HEK293 (cell line): ENCODE measurements at regions not wholly inside any gene's neighbourhood (a gene's known extent, or its start where the extent isn't known, plus 50 kb on each side); places are given as distances from the start of the nearest gene placed in this dataset.

ENCODE experiments used
- CTCF ChIA-PET: fragments of 350-600 bp; formaldehyde crosslinking; extraction: SDS; loops from one replicate; lab custom pipeline; 2021; ENCODE audit warnings: antibody characterized with exemption; lab: Yijun Ruan, JAX
- POLR2A ChIA-PET: fragments of 300-600 bp; formaldehyde crosslinking; extraction: SDS; loops from one replicate; lab custom pipeline; 2020; ENCODE audit warnings: antibody characterized with exemption, inconsistent platforms; lab: Yijun Ruan, JAX
- H3K27ac ChIP-seq: fragments of 200-500 bp; sonication (Bioruptor generic); 2 replicates; pipeline ENCODE4 v1.5.1; 2014; ENCODE audit warnings: low read depth, low read length, control low read depth, inconsistent platforms; ENCODE audit errors: extremely low read depth
- H3K36me3 ChIP-seq, 2 experiments: fragments of 200-500 bp in 1 of 2; sonication (Bioruptor generic) in 1 of 2; 1 replicate in 1 of 2; 2 replicates in 1 of 2; pipeline ENCODE4 v1.5.1; 2014 to 2017; ENCODE audit warnings: inconsistent platforms in 2 of 2, low read length in 2 of 2; ENCODE audit not compliant: control insufficient read depth in 2 of 2, insufficient read depth in 1 of 2
- H3K4me1 ChIP-seq: fragments of 200-500 bp; sonication (Bioruptor generic); 2 replicates; pipeline ENCODE4 v1.5.1; 2014; ENCODE audit warnings: mild to moderate bottlenecking, low read length, inconsistent platforms; ENCODE audit not compliant: control insufficient read depth, insufficient read depth
- H3K4me3 ChIP-seq: 2 replicates; pipeline ENCODE4 v1.5.1; 2011; ENCODE audit warnings: low read depth, mild to moderate bottlenecking, control low read depth, low read length, moderate library complexity
- H3K9me3 ChIP-seq: fragments of 200-500 bp; sonication (Bioruptor generic); 2 replicates; pipeline ENCODE4 v1.5.1; 2014; ENCODE audit warnings: low read depth, low read length, inconsistent platforms; ENCODE audit not compliant: control insufficient read depth, insufficient read depth
- GLI2 ChIP-seq: fragments of 450-650 bp; formaldehyde crosslinking; IDR thresholded peaks from 2 replicates; pipeline ENCODE4; 2017; ENCODE audit warnings: missing biosample characterization, missing genetic modification characterization, low read depth, borderline replicate concordance
- HOXC10 ChIP-seq: sonication (generic); formaldehyde crosslinking; IDR thresholded peaks from 2 replicates; pipeline ENCODE4 v1.8.1; 2023; ENCODE audit warnings: mild to moderate bottlenecking, missing genetic modification reagents
- INSM2 ChIP-seq: fragments of 450-650 bp; formaldehyde crosslinking; IDR thresholded peaks from 2 replicates; pipeline ENCODE4 v1.5.1; 2016; ENCODE audit warnings: missing biosample characterization, missing genetic modification characterization
- ZIC2 ChIP-seq: fragments of 450-650 bp; formaldehyde crosslinking; IDR thresholded peaks from 2 replicates; pipeline ENCODE4 v1.5.1; 2016; ENCODE audit warnings: missing biosample characterization, missing genetic modification characterization
- ZNF114 ChIP-seq: fragments of 450-650 bp; formaldehyde crosslinking; IDR thresholded peaks from 2 replicates; pipeline ENCODE4 v1.5.0; 2017; ENCODE audit warnings: missing biosample characterization, missing genetic modification characterization
- ZNF19 ChIP-seq: fragments of 450-650 bp; formaldehyde crosslinking; IDR thresholded peaks from 2 replicates; pipeline ENCODE4; 2016; ENCODE audit warnings: missing biosample characterization, missing genetic modification characterization, low read depth
- ZNF202 ChIP-seq: fragments of 450-650 bp; formaldehyde crosslinking; IDR thresholded peaks from 2 replicates; pipeline ENCODE4 v1.5.1; 2016; ENCODE audit warnings: missing biosample characterization, missing genetic modification characterization, borderline replicate concordance
- ZNF211 ChIP-seq: fragments of 450-650 bp; formaldehyde crosslinking; IDR thresholded peaks from 2 replicates; pipeline ENCODE4 v1.5.1; 2016; ENCODE audit warnings: low read depth, missing biosample characterization, missing genetic modification characterization
- ZNF221 ChIP-seq: fragments of 450-650 bp; formaldehyde crosslinking; IDR thresholded peaks from 2 replicates; pipeline ENCODE4 v1.5.1; 2017; ENCODE audit warnings: missing biosample characterization, missing genetic modification characterization, borderline replicate concordance
- ZNF23 ChIP-seq: fragments of 450-650 bp; formaldehyde crosslinking; IDR thresholded peaks from 2 replicates; pipeline ENCODE4 v1.5.1; 2016; ENCODE audit warnings: missing biosample characterization, missing genetic modification characterization, borderline replicate concordance
- ZNF239 ChIP-seq: fragments of 450-650 bp; formaldehyde crosslinking; IDR thresholded peaks from 2 replicates; pipeline ENCODE4 v1.5.1; 2016; ENCODE audit warnings: missing biosample characterization, missing genetic modification characterization
- ZNF292 ChIP-seq: fragments of 450-650 bp; formaldehyde crosslinking; IDR thresholded peaks from 2 replicates; pipeline ENCODE4 v1.5.1; 2016; ENCODE audit warnings: low read depth, missing biosample characterization, missing genetic modification characterization, borderline replicate concordance
- ZNF366 ChIP-seq: fragments of 450-650 bp; formaldehyde crosslinking; conservative IDR thresholded peaks from 2 replicates; pipeline ENCODE4 v1.5.1; 2016; ENCODE audit warnings: missing biosample characterization, missing genetic modification characterization
- ZNF530 ChIP-seq: fragments of 450-650 bp; formaldehyde crosslinking; IDR thresholded peaks from 2 replicates; pipeline ENCODE4 v1.5.1; 2016; ENCODE audit warnings: low read depth, missing biosample characterization, missing genetic modification characterization
- ZNF596 ChIP-seq: fragments of 450-650 bp; IDR thresholded peaks from 2 replicates; pipeline ENCODE4 v1.5.0; 2018; ENCODE audit warnings: missing biosample characterization, mild to moderate bottlenecking, missing genetic modification characterization, moderate library complexity
- ZNF610 ChIP-seq: fragments of 450-650 bp; formaldehyde crosslinking; IDR thresholded peaks from 2 replicates; pipeline ENCODE4 v1.5.1; 2016; ENCODE audit warnings: missing biosample characterization, missing genetic modification characterization, borderline replicate concordance
- ZNF670 ChIP-seq: fragments of 450-650 bp; formaldehyde crosslinking; IDR thresholded peaks from 2 replicates; pipeline ENCODE4 v1.5.1; 2016; ENCODE audit warnings: missing biosample characterization, missing genetic modification characterization, low read depth
- ZNF792 ChIP-seq: fragments of 450-650 bp; formaldehyde crosslinking; IDR thresholded peaks from 2 replicates; pipeline ENCODE4 v1.5.1; 2016; ENCODE audit warnings: missing biosample characterization, missing genetic modification characterization
- ZNF837 ChIP-seq: fragments of 450-650 bp; formaldehyde crosslinking; IDR thresholded peaks from 2 replicates; pipeline ENCODE4 v1.5.1; 2016; ENCODE audit warnings: missing biosample characterization, missing genetic modification characterization
- TF ChIP-seq, protein P1 (sequence below): fragments of 450-650 bp; formaldehyde crosslinking; IDR thresholded peaks from 2 replicates; pipeline ENCODE4; 2016; ENCODE audit warnings: missing biosample characterization, missing genetic modification characterization
- TF ChIP-seq, protein P2 (sequence below): fragments of 450-650 bp; formaldehyde crosslinking; IDR thresholded peaks from 2 replicates; pipeline ENCODE4 v1.5.1; 2016; ENCODE audit warnings: missing biosample characterization, missing genetic modification characterization

DNA sequence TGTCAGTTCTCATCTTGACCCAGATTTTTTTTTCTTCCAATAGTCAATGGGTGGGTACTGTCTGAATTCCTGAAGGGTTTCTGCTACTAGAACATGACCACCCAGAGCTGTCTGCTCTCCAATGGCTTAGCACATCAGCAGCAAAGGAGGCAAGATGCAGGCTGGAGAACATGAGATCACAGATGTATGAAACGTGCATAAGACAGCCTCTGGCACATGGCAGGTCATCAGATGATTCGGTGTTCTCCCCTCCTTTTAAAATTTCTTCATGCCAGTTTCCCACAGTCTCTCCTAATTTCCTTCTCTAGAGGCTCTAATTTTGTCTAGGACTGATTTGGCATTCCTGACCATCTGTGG, 359.3 kb upstream of the TNP1 start:
- Histone ChIP-seq H3K36me3 (no peaks in the 10 kb centered on the region), H3K4me1 (no peaks in the 10 kb centered on the region), H3K27ac (no peak overlapping the region), H3K4me3 (no peak overlapping the region), H3K9me3 (no peaks in the 10 kb centered on the region)
- ChIA-PET POLR2A (no interaction called here), CTCF (interaction anchor here (0.7 kb wide), 2 partner anchors 50 to 494 kb away, joined by 3 read pairs; no protein-coding TSS in a partner anchor)
- TF ChIP-seq ZNF596 (tag by site-specific recombination) (no peak), ZNF19 (no peak), ZNF292 (tag by site-specific recombination) (no peak), ZNF114 (tag by site-specific recombination) (no peak), ZNF837 (tag by site-specific recombination) (no peak), ZNF530 (tag by site-specific recombination) (no peak), ZNF23 (no peak), HOXC10 (CRISPR knock-in tag) (no peak), INSM2 (no peak), ZNF202 (tag by site-specific recombination) (no peak), GLI2 (no peak), ZNF670 (no peak), ZNF239 (tag by site-specific recombination) (no peak), ZNF221 (tag by site-specific recombination) (no peak), ZNF366 (tag by site-specific recombination) (no peak), ZNF792 (tag by site-specific recombination) (no peak), ZNF211 (tag by site-specific recombination) (no peak)
- TF ChIP-seq, protein P1, sequence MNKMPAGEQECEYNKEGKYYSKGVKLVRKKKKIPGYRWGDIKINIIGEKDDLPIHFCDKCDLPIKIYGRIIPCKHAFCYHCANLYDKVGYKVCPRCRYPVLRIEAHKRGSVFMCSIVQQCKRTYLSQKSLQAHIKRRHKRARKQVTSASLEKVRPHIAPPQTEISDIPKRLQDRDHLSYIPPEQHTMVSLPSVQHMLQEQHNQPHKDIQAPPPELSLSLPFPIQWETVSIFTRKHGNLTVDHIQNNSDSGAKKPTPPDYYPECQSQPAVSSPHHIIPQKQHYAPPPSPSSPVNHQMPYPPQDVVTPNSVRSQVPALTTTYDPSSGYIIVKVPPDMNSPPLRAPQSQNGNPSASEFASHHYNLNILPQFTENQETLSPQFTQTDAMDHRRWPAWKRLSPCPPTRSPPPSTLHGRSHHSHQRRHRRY: no peak

DNA sequence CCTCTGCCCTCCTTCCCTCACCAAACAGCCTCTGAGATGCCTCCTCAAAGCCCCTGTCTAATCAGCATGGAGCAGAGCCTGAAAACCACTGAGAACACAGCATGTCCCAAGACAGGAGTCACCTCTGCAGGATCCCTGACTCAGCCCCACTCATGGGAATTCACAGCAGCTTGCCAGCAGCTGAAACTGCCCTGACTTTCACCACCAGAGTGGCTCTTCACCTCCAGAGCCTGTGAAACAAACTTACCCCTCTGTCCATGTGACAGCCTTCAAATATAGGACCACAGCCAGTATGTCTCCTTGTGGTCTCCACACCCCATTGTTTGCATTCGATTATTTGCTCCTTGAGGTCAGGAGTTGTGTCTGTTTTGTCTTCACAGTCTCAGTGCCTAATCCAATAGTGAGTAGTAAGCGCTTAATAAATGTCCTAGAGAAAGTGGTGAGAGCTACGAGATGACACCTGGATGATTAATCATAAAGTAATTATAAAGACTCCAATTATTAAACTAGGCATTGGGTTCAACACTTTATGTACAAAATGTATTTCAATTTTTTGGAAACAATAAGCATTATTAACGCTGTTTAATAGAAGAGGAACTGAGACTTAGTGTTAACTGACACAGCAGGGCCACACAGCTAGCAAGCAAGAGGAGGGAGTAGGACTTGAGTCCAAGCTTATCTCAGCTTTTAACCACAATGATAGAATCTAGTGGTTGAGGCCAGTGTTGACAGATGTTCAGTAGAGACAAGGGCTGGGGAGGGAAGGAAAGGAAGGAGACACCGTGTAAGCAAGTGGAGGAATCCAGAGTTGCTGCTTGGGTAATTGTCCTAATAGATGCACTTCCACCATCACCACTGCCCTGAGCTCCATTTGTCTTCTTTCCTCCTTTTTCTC, 358.7 kb upstream of the TNP1 start:
- Histone ChIP-seq H3K4me3 (no peak overlapping the region), H3K4me1 (no peaks in the 10 kb centered on the region), H3K27ac (no peak overlapping the region), H3K9me3 (no peaks in the 10 kb centered on the region), H3K36me3 (no peaks in the 10 kb centered on the region)
- CTCF ChIA-PET: interaction anchor here (0.7 kb wide), 2 partner anchors 50 to 495 kb away, joined by 3 read pairs; no protein-coding TSS in a partner anchor
- TF ChIP-seq ZNF610 (tag by site-specific recombination) (no peak), ZIC2 (tag by site-specific recombination) (peak; percentile 45)
- TF ChIP-seq, protein P2, sequence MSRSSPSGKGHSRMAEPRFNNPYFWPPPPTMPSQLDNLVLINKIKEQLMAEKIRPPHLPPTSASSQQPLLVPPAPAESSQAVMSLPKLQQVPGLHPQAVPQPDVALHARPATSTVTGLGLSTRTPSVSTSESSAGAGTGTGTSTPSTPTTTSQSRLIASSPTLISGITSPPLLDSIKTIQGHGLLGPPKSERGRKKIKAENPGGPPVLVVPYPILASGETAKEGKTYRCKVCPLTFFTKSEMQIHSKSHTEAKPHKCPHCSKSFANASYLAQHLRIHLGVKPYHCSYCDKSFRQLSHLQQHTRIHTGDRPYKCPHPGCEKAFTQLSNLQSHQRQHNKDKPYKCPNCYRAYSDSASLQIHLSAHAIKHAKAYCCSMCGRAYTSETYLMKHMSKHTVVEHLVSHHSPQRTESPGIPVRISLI: no peak
- POLR2A ChIA-PET: no interaction called here
